GM12892 (cell line): ENCODE measurements at regions not wholly inside any gene's neighbourhood (a gene's known extent, or its start where the extent isn't known, plus 50 kb on each side); places are given as distances from the start of the nearest gene placed in this dataset.

Experiments
- POLR2A ChIP-seq: IDR thresholded peaks from 2 replicates; pipeline ENCODE4 v1.6.1; 2011; ENCODE audit warnings: low read depth, low read length, control low read depth
- POLR2AphosphoS5 ChIP-seq: IDR thresholded peaks from 2 replicates; pipeline ENCODE4 v1.6.1; 2011; ENCODE audit warnings: low read depth, low read length, control low read depth
- TAF1 ChIP-seq: IDR thresholded peaks from 2 replicates; pipeline ENCODE4 v1.6.1; 2011; ENCODE audit warnings: low read depth, mild to moderate bottlenecking, control low read depth, low read length, borderline replicate concordance

DNA sequence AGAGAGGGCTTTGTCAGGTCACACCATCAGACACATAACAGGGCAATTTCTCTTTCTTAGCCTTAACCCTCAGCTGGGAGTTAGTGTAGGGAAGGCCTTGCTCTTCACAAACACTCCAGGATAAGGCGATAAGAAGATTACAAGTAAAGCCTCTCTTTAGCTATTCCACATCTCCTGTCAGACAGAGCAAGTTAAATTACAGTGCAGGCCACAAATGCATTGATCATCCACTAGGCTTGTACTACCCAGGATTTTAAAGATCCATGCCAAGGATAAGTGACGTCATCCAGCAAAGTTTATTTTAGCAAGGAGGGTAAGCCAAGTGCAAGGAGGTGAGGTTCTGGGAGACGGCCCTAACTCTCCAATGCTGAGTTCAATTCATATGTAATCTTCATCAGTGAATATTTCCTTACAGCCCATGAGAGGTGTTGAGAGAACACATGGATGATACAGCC, 890.6 kb upstream of the NR2F2 start:
- TF ChIP-seq TAF1 (no peak), POLR2A (no peak), POLR2AphosphoS5 (no peak)
